WTC11 (cell line): ENCODE measurements at regions not wholly inside any gene's neighbourhood (a gene's known extent, or its start where the extent isn't known, plus 50 kb on each side); places are given as distances from the start of the nearest gene placed in this dataset.

Experiments used
- ATAC-seq: fragments of 200-7000 bp; cut with Tn5 transposase; 2 replicates; pipeline ENCODE4 v1.10.0; 2021; ENCODE audit warnings: mild to moderate bottlenecking, moderate library complexity
- CTCF ChIA-PET: fragments of 300-600 bp; sonication (Branson Sonifier 250); formaldehyde crosslinking; loops from one replicate; lab custom pipeline; 2021; ENCODE audit warnings: antibody characterized with exemption; lab: Charles Lee
- POLR2A ChIA-PET: fragments of 350-600 bp; sonication (Branson Sonifier 250); formaldehyde crosslinking; loops from one replicate; lab custom pipeline; 2021; ENCODE audit warnings: antibody characterized with exemption; lab: Charles Lee
- DNase-seq: peaks from one replicate; pipeline ENCODE4 v3.0.0; 2021; ENCODE audit warnings: low spot score
- H3K27ac Mint-ChIP-seq: 2 replicates; pipeline ENCODE4 v1.8.0; 2021; ENCODE audit warnings: mixed read lengths
- H3K27me3 Mint-ChIP-seq: 2 replicates; pipeline ENCODE4 v1.8.0; 2021; ENCODE audit warnings: low read depth, mild to moderate bottlenecking, moderate library complexity, mixed read lengths
- H3K36me3 Mint-ChIP-seq: 2 replicates; pipeline ENCODE4 v1.8.0; 2021; ENCODE audit warnings: mixed read lengths
- H3K4me1 Mint-ChIP-seq: 2 replicates; pipeline ENCODE4 v1.8.0; 2022; ENCODE audit warnings: mixed read lengths
- H3K4me3 Mint-ChIP-seq: 2 replicates; pipeline ENCODE4 v1.8.0; 2021; ENCODE audit warnings: mild to moderate bottlenecking, moderate library complexity, mixed read lengths
- H3K9me3 Mint-ChIP-seq: 2 replicates; pipeline ENCODE4 v1.8.0; 2021; ENCODE audit warnings: mixed read lengths
- CREB1 ChIP-seq: sonication (generic); formaldehyde crosslinking; IDR thresholded peaks from 2 replicates; pipeline ENCODE4 v1.8.0; 2023; ENCODE audit warnings: mild to moderate bottlenecking, missing genetic modification reagents
- ELF4 ChIP-seq: sonication (generic); formaldehyde crosslinking; IDR thresholded peaks from 2 replicates; pipeline ENCODE4 v1.8.1; 2022; ENCODE audit warnings: low read depth, mild to moderate bottlenecking, moderate library complexity, missing genetic modification reagents
- FOXP1 ChIP-seq: sonication (generic); formaldehyde crosslinking; IDR thresholded peaks from 2 replicates; pipeline ENCODE4 v1.8.0; 2022; ENCODE audit warnings: missing genetic modification reagents, mild to moderate bottlenecking, moderate library complexity, borderline replicate concordance
- HMGA2 ChIP-seq: fragments of 250-450 bp; sonication (Bioruptor Pico); IDR thresholded peaks from 2 replicates; pipeline ENCODE4 v1.4.0; 2021; ENCODE audit warnings: mild to moderate bottlenecking, moderate library complexity
- MXD4 ChIP-seq: fragments of 250-450 bp; sonication (Bioruptor Pico); IDR thresholded peaks from 2 replicates; pipeline ENCODE4 v1.8.0; 2021; ENCODE audit warnings: mild to moderate bottlenecking, moderate library complexity, borderline replicate concordance
- NFE2L1 ChIP-seq: sonication (generic); formaldehyde crosslinking; IDR thresholded peaks from 2 replicates; pipeline ENCODE4 v1.8.1; 2023; ENCODE audit warnings: missing genetic modification reagents
- NR2C2 ChIP-seq: sonication (generic); formaldehyde crosslinking; IDR thresholded peaks from 2 replicates; pipeline ENCODE4 v1.8.0; 2022; ENCODE audit warnings: mild to moderate bottlenecking, missing genetic modification reagents
- PRRX2 ChIP-seq: fragments of 250-450 bp; sonication (Bioruptor Pico); IDR thresholded peaks from 2 replicates; pipeline ENCODE4 v1.8.0; 2021; ENCODE audit warnings: mild to moderate bottlenecking
- ZNF396 ChIP-seq: fragments of 250-450 bp; sonication (Bioruptor Pico); IDR thresholded peaks from 2 replicates; pipeline ENCODE4 v1.8.0; 2021; ENCODE audit warnings: mild to moderate bottlenecking, moderate library complexity, borderline replicate concordance
- ZNF416 ChIP-seq: fragments of 250-450 bp; sonication (Bioruptor Pico); IDR thresholded peaks from 2 replicates; pipeline ENCODE4 v1.9.0; 2021; ENCODE audit warnings: mild to moderate bottlenecking, inconsistent platforms
- ZNF423 ChIP-seq: fragments of 250-450 bp; sonication (Bioruptor Pico); IDR thresholded peaks from 2 replicates; pipeline ENCODE4 v2.1.2; 2022; ENCODE audit warnings: mild to moderate bottlenecking, moderate library complexity
- TF ChIP-seq, protein P1 (sequence below): sonication (generic); formaldehyde crosslinking; conservative IDR thresholded peaks from 2 replicates; pipeline ENCODE4 v1.8.1; 2022; ENCODE audit warnings: mild to moderate bottlenecking, missing genetic modification reagents
- TF ChIP-seq, protein P2 (sequence below): sonication (generic); formaldehyde crosslinking; IDR thresholded peaks from 2 replicates; pipeline ENCODE4 v1.8.1; 2022; ENCODE audit warnings: mild to moderate bottlenecking, missing genetic modification reagents, moderate library complexity, borderline replicate concordance
- TF ChIP-seq, protein P3 (sequence below): sonication (generic); formaldehyde crosslinking; IDR thresholded peaks from 2 replicates; pipeline ENCODE4 v1.8.0; 2023; ENCODE audit warnings: missing genetic modification reagents
- TF ChIP-seq, protein P4 (sequence below): sonication (generic); formaldehyde crosslinking; IDR thresholded peaks from 2 replicates; pipeline ENCODE4 v1.8.0; 2023; ENCODE audit warnings: mild to moderate bottlenecking, missing genetic modification reagents
- TF ChIP-seq, protein P5 (sequence below): sonication (generic); formaldehyde crosslinking; conservative IDR thresholded peaks from 2 replicates; pipeline ENCODE4 v1.8.1; 2023; ENCODE audit warnings: mild to moderate bottlenecking, low read depth, missing genetic modification reagents, moderate library complexity
- TF ChIP-seq, protein P6 (sequence below): sonication (generic); formaldehyde crosslinking; IDR thresholded peaks from 2 replicates; pipeline ENCODE4 v1.8.1; 2022; ENCODE audit warnings: low read depth, missing genetic modification reagents, borderline replicate concordance
- TF ChIP-seq, protein P7 (sequence below): fragments of 250-450 bp; sonication (Bioruptor Pico); IDR thresholded peaks from 2 replicates; pipeline ENCODE4 v1.9.0; 2021; ENCODE audit warnings: moderate library complexity, mild to moderate bottlenecking, inconsistent platforms, borderline replicate concordance

DNA sequence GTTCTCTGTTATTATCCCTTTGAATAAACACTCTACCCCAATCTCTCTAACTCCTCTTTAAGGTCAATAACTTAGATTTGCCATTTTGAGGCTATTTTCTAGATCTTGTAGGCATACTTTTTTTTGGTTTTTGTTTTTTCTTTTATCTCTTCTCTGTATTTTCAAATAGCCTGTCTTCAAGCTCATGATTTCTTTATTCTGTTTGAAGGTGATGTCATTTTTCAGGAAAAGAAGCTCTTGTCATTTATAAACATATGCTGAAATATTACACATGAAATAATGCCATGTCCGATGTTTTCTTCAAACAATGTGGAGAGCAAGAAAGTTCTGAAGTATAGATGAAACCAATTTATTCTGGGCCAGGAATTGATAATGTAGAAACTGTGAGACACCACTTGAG is 57.5 kb upstream of the CABCOCO1 start (continued):
- TF ChIP-seq FOXP1 (CRISPR knock-in tag) (no peak), MXD4 (no peak), ZNF416 (CRISPR knock-in tag) (no peak), ELF4 (CRISPR knock-in tag) (no peak), HMGA2 (CRISPR knock-in tag) (no peak), ZNF423 (CRISPR knock-in tag) (no peak), NR2C2 (CRISPR knock-in tag) (no peak), ZNF396 (no peak)
- TF ChIP-seq, protein P1, sequence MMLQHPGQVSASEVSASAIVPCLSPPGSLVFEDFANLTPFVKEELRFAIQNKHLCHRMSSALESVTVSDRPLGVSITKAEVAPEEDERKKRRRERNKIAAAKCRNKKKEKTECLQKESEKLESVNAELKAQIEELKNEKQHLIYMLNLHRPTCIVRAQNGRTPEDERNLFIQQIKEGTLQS (CRISPR knock-in tag): no peak
- TF ChIP-seq, protein P2, sequence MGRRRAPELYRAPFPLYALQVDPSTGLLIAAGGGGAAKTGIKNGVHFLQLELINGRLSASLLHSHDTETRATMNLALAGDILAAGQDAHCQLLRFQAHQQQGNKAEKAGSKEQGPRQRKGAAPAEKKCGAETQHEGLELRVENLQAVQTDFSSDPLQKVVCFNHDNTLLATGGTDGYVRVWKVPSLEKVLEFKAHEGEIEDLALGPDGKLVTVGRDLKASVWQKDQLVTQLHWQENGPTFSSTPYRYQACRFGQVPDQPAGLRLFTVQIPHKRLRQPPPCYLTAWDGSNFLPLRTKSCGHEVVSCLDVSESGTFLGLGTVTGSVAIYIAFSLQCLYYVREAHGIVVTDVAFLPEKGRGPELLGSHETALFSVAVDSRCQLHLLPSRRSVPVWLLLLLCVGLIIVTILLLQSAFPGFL (CRISPR knock-in tag): no peak
- TF ChIP-seq, protein P3, sequence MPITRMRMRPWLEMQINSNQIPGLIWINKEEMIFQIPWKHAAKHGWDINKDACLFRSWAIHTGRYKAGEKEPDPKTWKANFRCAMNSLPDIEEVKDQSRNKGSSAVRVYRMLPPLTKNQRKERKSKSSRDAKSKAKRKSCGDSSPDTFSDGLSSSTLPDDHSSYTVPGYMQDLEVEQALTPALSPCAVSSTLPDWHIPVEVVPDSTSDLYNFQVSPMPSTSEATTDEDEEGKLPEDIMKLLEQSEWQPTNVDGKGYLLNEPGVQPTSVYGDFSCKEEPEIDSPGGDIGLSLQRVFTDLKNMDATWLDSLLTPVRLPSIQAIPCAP (CRISPR knock-in tag): no peak

DNA sequence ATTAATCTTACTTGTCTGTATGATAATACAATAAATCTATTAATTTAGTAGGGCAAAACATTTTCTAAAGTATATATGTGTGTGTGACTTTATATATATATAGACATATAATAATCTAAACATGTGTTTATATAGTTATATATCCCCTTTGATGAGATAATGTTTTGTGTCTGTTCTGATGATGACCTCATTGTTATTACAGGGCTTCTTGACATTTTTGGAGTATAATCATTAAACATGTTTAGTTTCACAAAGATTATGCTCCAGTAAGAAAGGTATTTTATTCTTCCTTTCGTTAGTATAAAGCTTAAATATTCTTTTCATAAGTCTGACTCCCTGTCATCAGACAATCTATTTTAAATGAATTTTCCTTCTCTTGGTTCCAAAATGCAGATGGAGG is 62.3 kb upstream of the CABCOCO1 start:
- no peak overlapping the region for H3K4me3 Mint-ChIP-seq
- POLR2A ChIA-PET: no interaction called here
- CTCF ChIA-PET: no interaction called here

DNA sequence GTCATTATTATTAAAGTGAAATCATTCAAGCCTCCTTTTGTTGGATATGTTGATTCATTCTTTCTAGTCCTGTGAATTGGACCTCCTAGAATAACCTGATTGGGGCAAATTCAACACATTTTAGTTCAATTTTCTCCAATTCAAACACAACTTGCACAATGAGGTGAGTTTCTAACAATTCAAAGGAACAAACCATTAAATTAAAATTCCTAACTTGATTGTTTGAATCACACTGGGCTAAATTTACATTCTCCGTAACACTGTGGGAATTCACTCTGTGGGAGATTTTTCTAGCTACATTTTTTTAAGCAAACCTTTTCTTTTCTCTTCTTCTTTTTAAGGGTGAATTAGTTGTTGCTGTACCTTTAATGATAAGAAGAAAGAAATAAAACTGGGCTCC is 68.3 kb upstream of the CABCOCO1 start:
- H3K4me3 Mint-ChIP-seq: peak overlapping the region; percentile 25
- H3K4me1 Mint-ChIP-seq: peaks cover 41% of the 10 kb centered on the region
- DNase-seq (no peak), ATAC-seq (peak; percentile 16; the same call in 1 of the 2 replicates)
- TF ChIP-seq, protein P4, sequence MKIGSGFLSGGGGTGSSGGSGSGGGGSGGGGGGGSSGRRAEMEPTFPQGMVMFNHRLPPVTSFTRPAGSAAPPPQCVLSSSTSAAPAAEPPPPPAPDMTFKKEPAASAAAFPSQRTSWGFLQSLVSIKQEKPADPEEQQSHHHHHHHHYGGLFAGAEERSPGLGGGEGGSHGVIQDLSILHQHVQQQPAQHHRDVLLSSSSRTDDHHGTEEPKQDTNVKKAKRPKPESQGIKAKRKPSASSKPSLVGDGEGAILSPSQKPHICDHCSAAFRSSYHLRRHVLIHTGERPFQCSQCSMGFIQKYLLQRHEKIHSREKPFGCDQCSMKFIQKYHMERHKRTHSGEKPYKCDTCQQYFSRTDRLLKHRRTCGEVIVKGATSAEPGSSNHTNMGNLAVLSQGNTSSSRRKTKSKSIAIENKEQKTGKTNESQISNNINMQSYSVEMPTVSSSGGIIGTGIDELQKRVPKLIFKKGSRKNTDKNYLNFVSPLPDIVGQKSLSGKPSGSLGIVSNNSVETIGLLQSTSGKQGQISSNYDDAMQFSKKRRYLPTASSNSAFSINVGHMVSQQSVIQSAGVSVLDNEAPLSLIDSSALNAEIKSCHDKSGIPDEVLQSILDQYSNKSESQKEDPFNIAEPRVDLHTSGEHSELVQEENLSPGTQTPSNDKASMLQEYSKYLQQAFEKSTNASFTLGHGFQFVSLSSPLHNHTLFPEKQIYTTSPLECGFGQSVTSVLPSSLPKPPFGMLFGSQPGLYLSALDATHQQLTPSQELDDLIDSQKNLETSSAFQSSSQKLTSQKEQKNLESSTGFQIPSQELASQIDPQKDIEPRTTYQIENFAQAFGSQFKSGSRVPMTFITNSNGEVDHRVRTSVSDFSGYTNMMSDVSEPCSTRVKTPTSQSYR (CRISPR knock-in tag): no peak
- TF ChIP-seq PRRX2 (CRISPR knock-in tag) (no peak), MXD4 (no peak)
- TF ChIP-seq, protein P5, sequence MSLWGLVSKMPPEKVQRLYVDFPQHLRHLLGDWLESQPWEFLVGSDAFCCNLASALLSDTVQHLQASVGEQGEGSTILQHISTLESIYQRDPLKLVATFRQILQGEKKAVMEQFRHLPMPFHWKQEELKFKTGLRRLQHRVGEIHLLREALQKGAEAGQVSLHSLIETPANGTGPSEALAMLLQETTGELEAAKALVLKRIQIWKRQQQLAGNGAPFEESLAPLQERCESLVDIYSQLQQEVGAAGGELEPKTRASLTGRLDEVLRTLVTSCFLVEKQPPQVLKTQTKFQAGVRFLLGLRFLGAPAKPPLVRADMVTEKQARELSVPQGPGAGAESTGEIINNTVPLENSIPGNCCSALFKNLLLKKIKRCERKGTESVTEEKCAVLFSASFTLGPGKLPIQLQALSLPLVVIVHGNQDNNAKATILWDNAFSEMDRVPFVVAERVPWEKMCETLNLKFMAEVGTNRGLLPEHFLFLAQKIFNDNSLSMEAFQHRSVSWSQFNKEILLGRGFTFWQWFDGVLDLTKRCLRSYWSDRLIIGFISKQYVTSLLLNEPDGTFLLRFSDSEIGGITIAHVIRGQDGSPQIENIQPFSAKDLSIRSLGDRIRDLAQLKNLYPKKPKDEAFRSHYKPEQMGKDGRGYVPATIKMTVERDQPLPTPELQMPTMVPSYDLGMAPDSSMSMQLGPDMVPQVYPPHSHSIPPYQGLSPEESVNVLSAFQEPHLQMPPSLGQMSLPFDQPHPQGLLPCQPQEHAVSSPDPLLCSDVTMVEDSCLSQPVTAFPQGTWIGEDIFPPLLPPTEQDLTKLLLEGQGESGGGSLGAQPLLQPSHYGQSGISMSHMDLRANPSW (CRISPR knock-in tag): no peak
- POLR2A ChIA-PET: interaction anchor here (0.9 kb wide), 1 partner anchor 10 kb away, joined by 3 read pairs; no protein-coding TSS in a partner anchor
- CTCF ChIA-PET: interaction anchor here (0.6 to 1.7 kb wide), 2 partner anchors 10 to 13 kb away, joined by 3 to 4 read pairs; no protein-coding TSS in a partner anchor
- no peaks in the 10 kb centered on the region for H3K36me3 Mint-ChIP-seq
- peak overlapping the region; percentile 17 for H3K27ac Mint-ChIP-seq
- H3K27me3 Mint-ChIP-seq: no peaks in the 10 kb centered on the region
- no peaks in the 10 kb centered on the region for H3K9me3 Mint-ChIP-seq

More for the DNA sequence above, 62.3 kb upstream of the CABCOCO1 start:
- H3K27me3 Mint-ChIP-seq: no peaks in the 10 kb centered on the region
- peaks cover 20% of the 10 kb centered on the region for H3K4me1 Mint-ChIP-seq
- no peak for DNase-seq
- H3K9me3 Mint-ChIP-seq: peaks cover 4% of the 10 kb centered on the region
- no peak for ATAC-seq
- TF ChIP-seq, protein P6, sequence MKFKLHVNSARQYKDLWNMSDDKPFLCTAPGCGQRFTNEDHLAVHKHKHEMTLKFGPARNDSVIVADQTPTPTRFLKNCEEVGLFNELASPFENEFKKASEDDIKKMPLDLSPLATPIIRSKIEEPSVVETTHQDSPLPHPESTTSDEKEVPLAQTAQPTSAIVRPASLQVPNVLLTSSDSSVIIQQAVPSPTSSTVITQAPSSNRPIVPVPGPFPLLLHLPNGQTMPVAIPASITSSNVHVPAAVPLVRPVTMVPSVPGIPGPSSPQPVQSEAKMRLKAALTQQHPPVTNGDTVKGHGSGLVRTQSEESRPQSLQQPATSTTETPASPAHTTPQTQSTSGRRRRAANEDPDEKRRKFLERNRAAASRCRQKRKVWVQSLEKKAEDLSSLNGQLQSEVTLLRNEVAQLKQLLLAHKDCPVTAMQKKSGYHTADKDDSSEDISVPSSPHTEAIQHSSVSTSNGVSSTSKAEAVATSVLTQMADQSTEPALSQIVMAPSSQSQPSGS (CRISPR knock-in tag): no peak
- TF ChIP-seq CREB1 (CRISPR knock-in tag) (no peak), NFE2L1 (CRISPR knock-in tag) (no peak)
- TF ChIP-seq, protein P7, sequence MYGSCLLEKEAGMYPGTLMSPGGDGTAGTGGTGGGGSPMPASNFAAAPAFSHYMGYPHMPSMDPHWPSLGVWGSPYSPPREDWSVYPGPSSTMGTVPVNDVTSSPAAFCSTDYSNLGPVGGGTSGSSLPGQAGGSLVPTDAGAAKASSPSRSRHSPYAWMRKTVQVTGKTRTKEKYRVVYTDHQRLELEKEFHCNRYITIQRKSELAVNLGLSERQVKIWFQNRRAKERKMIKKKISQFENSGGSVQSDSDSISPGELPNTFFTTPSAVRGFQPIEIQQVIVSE (CRISPR knock-in tag): no peak
- TF ChIP-seq, all 79 proteins: peak for 0
- no peak overlapping the region for H3K27ac Mint-ChIP-seq
- H3K36me3 Mint-ChIP-seq: no peaks in the 10 kb centered on the region
